H1 (cell line): ENCODE measurements at regions not wholly inside any gene's neighbourhood (a gene's known extent, or its start where the extent isn't known, plus 50 kb on each side); places are given as distances from the start of the nearest gene placed in this dataset.

ENCODE experiments used
- CTCF ChIA-PET: fragments of 300-600 bp; sonication (Branson Sonifier 250); formaldehyde crosslinking; loops from one replicate; lab custom pipeline; 2021; ENCODE audit not compliant: partially characterized antibody; lab: Charles Lee
- POLR2A ChIA-PET: fragments of 300-600 bp; sonication (Branson Sonifier 250); formaldehyde crosslinking; loops from one replicate; lab custom pipeline; 2021; ENCODE audit warnings: inconsistent platforms; ENCODE audit not compliant: partially characterized antibody; lab: Charles Lee
- DNase-seq, 2 experiments: peaks; one replicate each; pipeline versions ENCODE4 v3.0.0 to v3.0.0-alpha.2; 2010 to 2022; ENCODE audit warnings: low spot score in 2 of 2, low read depth in 1 of 2, mixed read lengths in 1 of 2
- FAIRE-seq: peaks from 2 replicates; lab custom pipeline; 2011; peaks lifted over from hg19 to GRCh38; lab: Jason Lieb, UNC
- H2AFZ ChIP-seq: 2 replicates; pipeline ENCODE4 v1.8.1; 2012; ENCODE audit warnings: low read length, inconsistent platforms
- H2AK5ac ChIP-seq: 2 replicates; pipeline ENCODE4 v1.6.1; 2013; ENCODE audit warnings: low read depth, low read length
- H2BK120ac ChIP-seq: replicated peaks from 2 replicates; pipeline ENCODE3; 2013; ENCODE audit warnings: low read depth, low read length, inconsistent platforms
- H2BK12ac ChIP-seq: 2 replicates; pipeline ENCODE4 v1.6.1; 2013; ENCODE audit warnings: low read depth, low read length
- H2BK15ac ChIP-seq: 2 replicates; pipeline ENCODE4 v1.6.1; 2013; ENCODE audit warnings: low read length
- H2BK20ac ChIP-seq: 2 replicates; pipeline ENCODE4 v1.6.1; 2013; ENCODE audit warnings: low read length
- H2BK5ac ChIP-seq: 2 replicates; pipeline ENCODE4 v1.6.1; 2013; ENCODE audit warnings: low read depth, low read length
- H3K14ac ChIP-seq: 2 replicates; pipeline ENCODE4 v1.6.1; 2013; ENCODE audit warnings: inconsistent platforms; ENCODE audit not compliant: insufficient read length
- H3K18ac ChIP-seq: 2 replicates; pipeline ENCODE4 v1.6.1; 2013; ENCODE audit warnings: low read length; ENCODE audit errors: extremely low read depth
- H3K23ac ChIP-seq: 2 replicates; pipeline ENCODE4 v1.6.1; 2013; ENCODE audit warnings: inconsistent platforms; ENCODE audit not compliant: insufficient read length
- H3K23me2 ChIP-seq: 2 replicates; pipeline ENCODE4 v1.6.1; 2013; ENCODE audit warnings: low read depth, low read length
- H3K27ac ChIP-seq: 2 replicates; pipeline ENCODE4 v1.6.1; 2011; ENCODE audit warnings: low read depth, low read length, inconsistent platforms
- H3K27me3 ChIP-seq, 4 experiments: replicated peaks in 1 of 4; 1 replicate in 1 of 4; 2 replicates in 3 of 4; pipeline versions ENCODE4 v1.6.1 to v1.8.1; 2011 to 2013; ENCODE audit warnings: low read length in 3 of 4, mild to moderate bottlenecking in 3 of 4, inconsistent platforms in 2 of 4, mixed read lengths in 2 of 4, moderate library complexity in 1 of 4; ENCODE audit not compliant: control insufficient read depth in 3 of 4, insufficient read depth in 3 of 4; ENCODE audit errors: extremely low read depth in 1 of 4
- H3K36me3 ChIP-seq, 4 experiments: 2 replicates each; pipeline versions ENCODE4 v1.6.1 to v1.8.1; 2011 to 2013; ENCODE audit warnings: mild to moderate bottlenecking in 4 of 4, low read length in 3 of 4, moderate library complexity in 2 of 4, control low read depth in 1 of 4, inconsistent platforms in 1 of 4; ENCODE audit not compliant: insufficient read depth in 4 of 4, control insufficient read depth in 2 of 4
- H3K4ac ChIP-seq: replicated peaks from 2 replicates; pipeline ENCODE3; 2013; ENCODE audit warnings: low read length, low read depth, mixed read lengths, inconsistent platforms; ENCODE audit not compliant: insufficient read length
- H3K4me1 ChIP-seq, 4 experiments: replicated peaks in 1 of 4; 1 replicate in 1 of 4; 2 replicates in 3 of 4; pipeline versions ENCODE4 v1.6.1 to v1.8.1; 2011 to 2013; ENCODE audit warnings: low read length in 3 of 4, inconsistent platforms in 2 of 4, mixed read lengths in 1 of 4; ENCODE audit not compliant: insufficient read depth in 4 of 4, control insufficient read depth in 3 of 4
- H3K4me2 ChIP-seq, 2 experiments: 2 replicates each; pipeline versions ENCODE4 v1.6.1 to v1.8.1; 2011 to 2013; ENCODE audit warnings: low read depth in 2 of 2, low read length in 2 of 2, control low read depth in 1 of 2, inconsistent platforms in 1 of 2, mild to moderate bottlenecking in 1 of 2; ENCODE audit not compliant: insufficient read depth in 1 of 2
- H3K4me3 ChIP-seq, 4 experiments: fragments of 200-600, 300-600 bp in 1 of 4; sonication (generic), shearing (Covaris generic), sonication (Bioruptor Twin) in 1 of 4; 2 replicates each; pipeline versions ENCODE4 v1.5.1 to v1.8.1; 2011 to 2016; ENCODE audit warnings: low read length in 4 of 4, low read depth in 3 of 4, control low read depth in 2 of 4, inconsistent platforms in 2 of 4, mild to moderate bottlenecking in 2 of 4, mixed read lengths in 1 of 4, moderate library complexity in 1 of 4; ENCODE audit not compliant: insufficient read depth in 2 of 4; ENCODE audit errors: extremely low read depth in 1 of 4
- H3K56ac ChIP-seq: replicated peaks from 2 replicates; pipeline ENCODE3; 2013; ENCODE audit warnings: low read depth, mild to moderate bottlenecking, mixed read lengths, low read length, inconsistent platforms; ENCODE audit not compliant: insufficient read length
- H3K79me1 ChIP-seq: 2 replicates; pipeline ENCODE4 v1.6.1; 2013; ENCODE audit warnings: low read depth, low read length, control low read depth
- H3K79me2 ChIP-seq, 2 experiments: 2 replicates each; pipeline versions ENCODE4 v1.6.1 to v1.8.1; 2012 to 2013; ENCODE audit warnings: low read length in 2 of 2, mild to moderate bottlenecking in 2 of 2, inconsistent platforms in 1 of 2; ENCODE audit not compliant: insufficient read depth in 2 of 2, control insufficient read depth in 1 of 2
- H3K9ac ChIP-seq, 4 experiments: replicated peaks in 1 of 4; 1 replicate in 1 of 4; 2 replicates in 3 of 4; pipeline versions ENCODE4 v1.6.1 to v1.8.1; 2011 to 2013; ENCODE audit warnings: low read depth in 3 of 4, low read length in 3 of 4, control low read depth in 2 of 4, mild to moderate bottlenecking in 2 of 4, moderate library complexity in 2 of 4, inconsistent platforms in 1 of 4; ENCODE audit errors: extremely low read depth in 1 of 4
- H3K9me3 ChIP-seq, 2 experiments: 2 replicates each; pipeline versions ENCODE4 v1.6.1 to v1.8.1; 2012 to 2013; ENCODE audit warnings: mild to moderate bottlenecking in 2 of 2, moderate library complexity in 2 of 2, control low read depth in 1 of 2, inconsistent platforms in 1 of 2, low read depth in 1 of 2, low read length in 1 of 2, mixed read lengths in 1 of 2; ENCODE audit not compliant: insufficient read depth in 2 of 2
- H4K20me1 ChIP-seq, 2 experiments: replicated peaks in 1 of 2; 2 replicates each; pipeline versions ENCODE3 to v1.8.1; 2011 to 2013; ENCODE audit warnings: inconsistent platforms in 2 of 2, low read length in 2 of 2, mild to moderate bottlenecking in 1 of 2; ENCODE audit not compliant: insufficient read depth in 2 of 2, control insufficient read depth in 1 of 2
- H4K5ac ChIP-seq: 2 replicates; pipeline ENCODE4 v1.6.1; 2013; ENCODE audit warnings: low read length, low read depth, mixed read lengths, inconsistent platforms; ENCODE audit not compliant: insufficient read length
- H4K8ac ChIP-seq: 2 replicates; pipeline ENCODE4 v1.8.0; 2013; ENCODE audit warnings: mild to moderate bottlenecking, moderate library complexity, low read length, inconsistent platforms; ENCODE audit not compliant: insufficient read depth; ENCODE audit errors: extremely low read depth
- H4K91ac ChIP-seq: replicated peaks from 2 replicates; pipeline ENCODE3; 2013; ENCODE audit warnings: low read length, mixed read lengths, inconsistent platforms; ENCODE audit not compliant: insufficient read length
- CEBPB ChIP-seq: IDR thresholded peaks from 2 replicates; pipeline ENCODE4 v1.6.1; 2012; ENCODE audit warnings: low read depth, low read length
- MAFK ChIP-seq: IDR thresholded peaks from 2 replicates; pipeline ENCODE4 v1.6.1; 2012; ENCODE audit warnings: low read depth, mild to moderate bottlenecking, improper control_type of control experiment, low read length
- RAD21 ChIP-seq, 2 experiments: IDR thresholded peaks in 1 of 2; conservative IDR thresholded peaks in 1 of 2; 2 replicates each; pipeline ENCODE4 v1.6.1; 2011; ENCODE audit warnings: low read depth in 2 of 2, low read length in 2 of 2, improper control_type of control experiment in 1 of 2, inconsistent platforms in 1 of 2, mild to moderate bottlenecking in 1 of 2, moderate library complexity in 1 of 2
- RXRA ChIP-seq: IDR thresholded peaks from 2 replicates; pipeline ENCODE4 v1.6.1; 2011; ENCODE audit warnings: low read depth, mild to moderate bottlenecking, low read length, moderate library complexity; ENCODE audit not compliant: insufficient read depth
- SP4 ChIP-seq: IDR thresholded peaks from 2 replicates; pipeline ENCODE4 v1.6.1; 2012; ENCODE audit warnings: low read length, inconsistent platforms
- WGBS, 2 experiments: shearing (Covaris generic) in 1 of 2; methylation state at CpG; one replicate each; pipeline versions ENCODE4 v1.1.6 to v1.1.7; 2013 to 2015; ENCODE audit warnings: low lambda C conversion rate in 2 of 2, mixed read lengths in 2 of 2, inconsistent platforms in 1 of 2, low coverage in 1 of 2, missing lambda C conversion rate in 1 of 2; ENCODE audit not compliant: insufficient replicate concordance in 2 of 2, insufficient coverage in 1 of 2, insufficient read length in 1 of 2; ENCODE audit errors: extremely low coverage in 1 of 2, missing lambda C conversion rate in 1 of 2; 5-methylcytosine and 5-hydroxymethylcytosine counted together

DNA sequence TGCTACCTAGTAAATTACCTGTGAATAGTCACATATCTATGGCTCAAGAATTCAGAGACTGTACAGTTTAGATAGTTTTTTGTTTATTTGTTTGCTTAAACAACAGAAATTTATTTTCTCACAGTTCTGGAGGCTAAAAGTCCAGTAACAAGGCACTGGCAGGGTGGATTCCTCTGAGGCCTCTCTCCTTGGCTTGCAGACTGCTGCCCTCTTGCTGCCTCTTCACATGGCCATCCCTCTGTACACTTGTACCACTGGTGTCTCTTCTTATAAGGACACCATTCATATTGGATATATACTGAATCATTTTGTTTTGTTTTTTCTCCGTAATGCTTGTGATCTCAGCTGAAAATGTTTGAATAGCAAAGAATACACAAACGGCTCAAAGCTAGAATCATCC, 56.4 kb upstream of the MIR17HG start:
- Histone ChIP-seq H3K36me3 (no peaks in the 10 kb centered on the region), H2BK120ac (no peak overlapping the region), H3K9ac (no peak overlapping the region), H4K5ac (no peak overlapping the region), H3K4ac (no peak overlapping the region), H3K4me1 (no peaks in the 10 kb centered on the region), H2BK20ac (no peak overlapping the region), H3K4me2 (no peak overlapping the region), H3K4me3 (no peak overlapping the region), H2BK5ac (no peak overlapping the region), H4K8ac (no peak overlapping the region), H3K27ac (no peak overlapping the region), H3K14ac (no peak overlapping the region), H3K23me2 (no peaks in the 10 kb centered on the region), H3K23ac (no peak overlapping the region), H4K91ac (no peak overlapping the region), H3K18ac (no peak overlapping the region)
- no peak for FAIRE-seq
- CTCF ChIA-PET: interaction anchor here (1.4 kb wide), 1 partner anchor 153 kb away, joined by 3 read pairs; no protein-coding TSS in a partner anchor
- POLR2A ChIA-PET: no interaction called here
- DNase-seq: no peak
- peak; percentile 12 to 24; a peak in 2 of 4 replicates for TF ChIP-seq RAD21 (IDR thresholded peaks at IDR 0.05 in 1 of 2, conservative IDR thresholded peaks at IDR 0.05 in 1 of 2; ENCODE audit: low read depth in 2 of 2, low read length in 2 of 2)
- TF ChIP-seq MAFK: no peak
- TF ChIP-seq RXRA: no peak
- TF ChIP-seq CEBPB: no peak
- no peak for TF ChIP-seq SP4
- TF ChIP-seq, all 59 proteins: peak for 1
- Histone ChIP-seq H3K56ac (no peak overlapping the region), H3K79me1 (no peaks in the 10 kb centered on the region), H2AFZ (no peak overlapping the region), H2BK15ac (no peak overlapping the region), H4K20me1 (no peaks in the 10 kb centered on the region), H3K79me2 (no peaks in the 10 kb centered on the region), H2BK12ac (no peak overlapping the region), H3K27me3 (no peaks in the 10 kb centered on the region), H3K9me3 (no peaks in the 10 kb centered on the region), H2AK5ac (no peak overlapping the region)
- 94% methylated on average over 2 of the region's 2 CpGs; no CpG with 5 or more reads in 1 of the 2 experiments for WGBS, 2 experiments
